ENCODE measurements at regions not wholly inside any gene's neighbourhood (a gene's known extent, or its start where the extent isn't known, plus 50 kb on each side); places are given as distances from the start of the nearest gene placed in this dataset.

DNA sequence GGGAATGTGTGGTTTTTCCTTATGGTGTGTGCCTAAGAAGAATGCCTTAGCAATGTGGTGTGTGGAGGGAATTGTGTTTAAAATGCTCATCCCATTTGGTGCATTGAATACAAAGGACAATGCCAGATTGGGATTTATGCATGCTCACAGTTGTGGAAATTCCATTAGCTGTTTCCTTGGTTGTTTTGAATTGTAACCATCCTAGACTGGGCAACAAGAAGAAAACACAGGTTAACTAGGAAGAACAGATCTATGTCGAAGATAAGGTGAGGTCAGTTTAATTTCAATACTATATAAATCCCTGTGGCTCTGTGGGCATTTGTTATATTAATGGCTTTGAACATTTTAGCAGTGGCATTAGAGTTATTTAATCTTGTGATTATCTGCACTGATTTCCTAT is 266.8 kb downstream of the MAT2B start:
- TF ChIP-seq POLR2A (IDR thresholded peaks at IDR 0.05; ENCODE audit: low read length): no peak
- no peak for TF ChIP-seq GATA1 (IDR thresholded peaks at IDR 0.05; ENCODE audit: low read depth, low read length)
